ENCODE measurements at regions not wholly inside any gene's neighbourhood (a gene's known extent, or its start where the extent isn't known, plus 50 kb on each side); places are given as distances from the start of the nearest gene placed in this dataset.
"Not testable (repeated sequence)": the region's sequence is repeated elsewhere in the genome, so short reads cannot be mapped to it uniquely, and the experiment has no call there.

GRCh38 chr18:78283425-78283824 is 696.2 kb upstream of the SALL3 start:
- DNase-seq (ENCODE audit: low spot score): not testable (repeated sequence)

DNA sequence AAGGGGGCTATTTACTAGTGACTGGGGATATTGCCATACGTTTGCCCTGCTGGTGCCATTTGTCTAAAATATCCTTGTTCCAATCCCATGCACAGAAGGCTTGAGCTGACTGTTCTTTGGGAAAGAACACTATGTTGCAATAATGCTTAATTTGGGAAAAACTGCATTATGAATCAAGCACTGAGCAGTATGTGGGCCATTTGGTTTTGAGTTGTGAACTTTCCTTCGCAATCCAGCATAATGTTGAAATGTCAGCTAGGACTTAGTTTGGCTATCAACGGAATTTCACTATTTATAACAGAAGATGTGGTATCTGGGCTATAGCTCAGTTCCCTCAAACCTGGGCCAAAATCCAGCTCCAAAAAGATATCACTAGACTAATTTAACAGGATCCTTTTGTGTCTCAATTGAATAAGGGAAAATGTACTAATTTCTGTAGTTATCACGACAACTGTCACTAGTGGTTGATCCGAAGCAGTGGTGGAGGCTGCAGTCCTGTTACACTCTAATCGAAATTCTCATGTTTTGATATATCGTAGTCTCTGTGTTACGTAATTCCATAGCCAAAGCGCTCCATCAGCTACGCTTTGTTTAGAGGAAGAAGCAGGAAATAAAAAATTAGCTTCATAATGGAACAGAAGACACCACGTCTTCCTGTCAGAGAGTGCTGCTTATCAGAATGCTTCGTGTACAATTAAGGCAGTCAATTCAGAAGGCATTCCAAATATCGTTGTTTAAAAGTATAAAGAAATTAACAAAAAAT is 686.8 kb upstream of the SALL3 start:
- no peak for DNase-seq (ENCODE audit: low spot score)

DNA sequence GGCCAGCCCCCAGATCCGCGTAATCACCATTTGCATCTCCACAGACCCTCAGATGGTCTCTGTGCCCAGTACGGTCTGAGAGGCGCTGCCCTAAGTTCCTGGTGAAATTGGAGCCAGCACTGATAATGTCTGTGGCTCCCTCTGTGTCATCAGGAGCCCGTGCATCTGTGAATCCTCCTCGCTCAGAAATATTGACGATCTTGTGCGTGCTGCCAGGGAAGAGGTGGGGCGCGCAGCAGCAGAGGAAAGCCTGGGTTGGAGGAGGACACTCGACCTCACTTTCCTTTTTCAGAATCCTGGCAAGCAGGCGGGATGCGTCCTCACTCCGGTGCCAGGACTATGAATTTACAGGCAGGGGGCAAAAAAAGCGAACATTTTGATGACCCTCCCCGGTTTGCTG is 686.1 kb upstream of the SALL3 start:
- DNase-seq (ENCODE audit: low spot score): no peak

GRCh38 chr18:78293940-78294541 is 685.6 kb upstream of the SALL3 start:
- DNase-seq (ENCODE audit: low spot score): no peak

DNA sequence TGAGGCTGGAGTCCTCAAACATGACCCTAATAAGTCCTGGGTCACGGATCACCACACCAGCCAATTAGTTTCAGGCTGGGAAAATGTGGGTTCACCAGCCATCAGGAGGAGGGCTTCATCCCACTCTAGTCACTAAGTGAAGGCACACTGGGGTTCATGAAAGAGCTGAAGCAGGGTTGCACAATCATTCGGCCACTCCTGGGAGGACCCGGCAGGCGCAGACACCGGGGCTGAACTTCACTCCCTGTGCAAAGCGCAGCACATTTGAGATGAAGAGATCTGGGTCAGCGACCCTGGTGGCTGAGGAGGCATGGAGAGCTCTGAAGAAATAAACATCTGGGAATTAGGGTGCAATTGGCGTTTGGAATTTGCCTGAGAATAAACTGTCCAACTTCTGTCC is 684.4 kb upstream of the SALL3 start:
- DNase-seq (ENCODE audit: low spot score): no peak

DNA sequence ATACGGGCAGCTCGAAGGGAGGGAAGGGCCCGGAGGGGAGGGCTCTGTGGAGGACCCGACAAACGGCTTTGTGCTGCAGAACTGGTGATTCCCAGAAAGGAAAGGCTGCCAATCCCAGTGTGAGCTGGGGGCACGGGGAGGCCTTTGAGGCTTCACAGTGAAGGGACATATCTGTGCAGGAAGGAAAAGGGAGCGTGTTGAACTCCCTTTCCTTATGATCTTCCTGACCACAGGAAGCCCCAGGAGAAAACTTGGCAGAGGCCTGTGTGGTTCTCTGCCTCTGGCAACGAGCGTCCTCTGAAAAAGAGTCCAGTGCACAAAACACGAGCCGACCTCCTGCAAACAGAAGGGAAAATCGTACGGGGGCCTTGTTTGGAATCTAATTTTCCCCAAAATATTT is 683.5 kb upstream of the SALL3 start:
- no peak for DNase-seq (ENCODE audit: low spot score)

DNA sequence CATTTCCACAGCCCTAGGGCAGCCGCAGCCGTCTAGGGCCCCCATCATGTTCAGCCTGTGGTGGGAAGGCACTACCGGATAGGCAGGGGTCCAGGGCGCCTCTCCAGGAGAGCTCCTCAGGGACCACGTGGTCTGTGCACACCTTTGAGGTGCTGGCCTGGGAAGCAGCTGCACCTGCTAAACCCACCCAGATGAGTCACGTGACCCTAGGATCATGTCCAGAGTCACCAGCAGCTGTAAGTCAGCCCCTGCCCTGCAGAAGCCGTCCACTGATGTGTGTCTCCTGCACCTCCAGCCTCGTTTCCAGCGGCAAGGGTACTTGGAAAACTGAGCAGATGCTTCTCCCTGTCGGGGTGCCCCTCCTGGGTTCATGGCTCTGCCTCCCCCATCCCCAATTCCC is 682.6 kb upstream of the SALL3 start:
- no peak for DNase-seq (ENCODE audit: low spot score)

- no peak for DNase-seq (ENCODE audit: low spot score)
These were observed 676.0 kb upstream of the SALL3 start for GRCh38 chr18:78303519-78304191.

DNA sequence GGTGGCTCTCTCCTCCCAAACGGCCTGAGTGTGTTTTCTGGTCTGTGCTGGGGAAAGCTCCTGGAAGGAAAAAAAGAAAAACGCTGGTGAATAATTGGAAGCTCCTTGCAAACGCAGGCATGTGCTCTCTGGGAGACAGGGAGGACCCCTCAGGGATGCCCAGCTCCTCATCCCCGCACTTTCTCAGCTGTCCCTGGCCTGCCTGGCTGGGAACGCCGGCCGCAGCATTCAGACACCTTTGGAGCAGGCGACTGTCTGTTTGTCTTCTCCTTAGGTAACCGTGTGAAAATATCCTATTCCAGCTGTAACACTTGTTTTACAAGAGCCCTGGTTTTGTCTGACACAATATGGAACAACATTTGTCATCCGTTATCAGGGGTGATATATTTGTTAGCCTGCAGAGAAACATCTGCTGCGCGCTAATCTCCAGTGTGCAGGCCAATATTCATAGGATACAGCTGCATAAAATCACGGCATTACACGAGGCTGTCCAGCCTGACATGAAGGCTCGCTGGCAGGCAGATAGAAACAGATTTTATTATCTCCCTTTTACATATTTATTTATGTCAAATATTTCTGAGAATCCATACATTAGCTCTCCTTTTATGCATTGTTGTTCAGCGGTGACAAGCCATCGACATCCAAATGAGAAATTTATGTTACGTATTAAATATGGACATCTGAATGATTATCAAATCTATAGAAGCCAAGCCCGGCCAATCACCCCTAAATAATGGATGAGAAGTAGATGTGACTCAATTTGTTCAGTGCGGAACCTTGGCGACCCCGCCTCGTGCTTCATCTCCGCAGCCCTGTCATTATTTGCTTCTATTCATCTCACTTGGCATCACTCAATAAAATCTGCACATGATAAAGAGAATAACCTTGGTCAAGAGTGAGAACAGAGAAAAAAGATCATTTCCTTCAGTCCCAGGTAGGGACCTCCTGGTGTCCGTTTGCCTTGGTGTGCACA is 675.1 kb upstream of the SALL3 start:
- no peak for DNase-seq (ENCODE audit: low spot score)

- DNase-seq (ENCODE audit: low spot score): no peak
These were observed 673.8 kb upstream of the SALL3 start for GRCh38 chr18:78305789-78306188.

DNA sequence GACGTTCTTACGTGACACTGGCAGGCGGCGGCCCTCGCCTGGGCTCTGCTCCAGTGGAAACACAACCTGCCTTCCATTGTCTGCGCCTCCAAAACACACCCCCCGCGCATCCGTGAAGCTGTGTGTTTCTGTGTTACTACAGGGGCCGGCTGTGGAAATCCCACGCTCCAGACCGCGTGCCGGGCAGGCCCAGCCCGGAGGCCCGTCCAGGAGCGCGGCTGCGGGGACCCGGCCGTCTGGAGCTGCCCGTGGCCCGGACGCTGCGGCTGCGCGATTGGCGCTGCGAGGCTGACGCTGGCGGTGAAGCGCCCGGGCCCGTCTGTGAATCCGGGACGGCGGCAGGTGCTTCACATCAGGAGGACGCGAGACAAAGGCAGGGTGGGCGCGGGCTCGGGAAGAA is 670.3 kb upstream of the SALL3 start:
- DNase-seq (ENCODE audit: low spot score): no peak

GRCh38 chr18:78309924-78310323 is 669.7 kb upstream of the SALL3 start:
- no peak for DNase-seq (ENCODE audit: low spot score)

- DNase-seq (ENCODE audit: low spot score): no peak
These were observed 660.4 kb upstream of the SALL3 start for GRCh38 chr18:78319264-78319663.

DNA sequence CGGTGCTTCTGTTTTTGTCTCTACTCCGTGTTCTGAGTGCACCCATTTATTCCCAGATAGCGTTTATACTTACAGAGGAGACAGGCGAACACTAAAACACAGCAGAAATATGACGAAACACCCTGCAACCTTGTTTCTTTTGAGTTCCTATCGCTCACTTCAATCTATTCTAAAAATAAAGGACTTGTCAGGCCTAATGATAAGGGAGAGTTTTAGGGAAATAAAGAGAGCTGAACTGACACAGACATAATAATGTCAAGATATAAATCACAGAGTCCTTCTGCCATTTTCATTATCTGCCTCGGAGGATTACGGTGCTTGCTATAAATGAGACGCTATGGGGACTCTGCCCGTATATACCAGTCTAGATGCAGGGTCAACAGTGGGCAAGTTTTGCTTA is 659.7 kb upstream of the SALL3 start:
- no peak for DNase-seq (ENCODE audit: low spot score)

DNA sequence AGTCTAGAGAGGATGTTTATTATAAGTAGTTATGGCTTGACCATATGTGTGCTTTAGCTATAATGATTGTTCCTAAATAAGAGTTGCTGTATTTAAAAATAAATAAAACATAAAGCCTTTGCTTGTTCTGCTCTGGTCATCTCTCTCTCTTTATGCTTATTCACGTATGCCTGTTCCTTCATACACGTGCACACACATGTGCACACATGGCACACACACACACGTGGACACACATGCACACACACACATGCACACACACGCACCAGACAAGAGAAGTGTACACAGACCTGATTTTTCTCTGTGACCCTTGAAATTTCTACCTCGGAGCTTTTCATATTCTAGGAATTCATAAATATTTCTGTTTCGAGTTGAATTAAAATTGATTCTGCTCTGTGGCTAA is 658.2 kb upstream of the SALL3 start:
- no peak for DNase-seq (ENCODE audit: low spot score)

DNA sequence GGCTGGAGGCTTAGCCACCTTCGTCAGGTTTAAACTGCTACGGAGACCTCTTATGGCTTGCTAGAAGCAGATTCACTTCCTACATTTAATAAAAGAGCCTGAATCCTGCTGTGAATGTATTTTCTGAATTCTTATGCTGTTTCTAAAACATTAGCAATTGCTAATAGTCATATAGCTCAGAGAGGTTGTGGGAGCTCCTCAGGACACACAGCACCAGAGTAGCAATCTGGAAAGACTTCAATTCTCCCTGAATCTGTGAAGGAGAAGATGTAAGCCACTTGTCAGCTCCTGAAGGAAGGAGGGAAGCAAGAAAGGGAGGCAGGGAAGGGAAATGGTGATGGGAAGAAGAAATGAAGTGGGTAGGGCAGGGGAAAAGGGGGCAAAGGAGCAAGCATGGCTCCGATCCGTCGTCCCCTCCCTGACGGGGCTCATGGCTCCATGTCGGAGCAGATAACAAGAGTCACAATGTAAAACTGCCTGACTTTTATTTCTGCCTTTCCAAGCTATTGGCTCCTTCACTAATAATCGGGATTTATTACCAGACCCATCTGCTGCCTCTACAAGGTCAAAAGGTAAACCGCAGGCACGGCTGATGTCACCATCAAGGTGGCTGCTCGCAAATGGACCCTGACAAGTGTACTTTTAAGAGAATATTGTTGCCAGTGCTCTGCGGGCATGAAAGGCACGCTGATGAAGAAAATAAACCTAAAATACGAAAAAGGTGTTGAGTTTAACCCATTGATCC is 656.0 kb upstream of the SALL3 start:
- no peak for DNase-seq (ENCODE audit: low spot score)

GRCh38 chr18:78327643-78328042 is 652.0 kb upstream of the SALL3 start:
- DNase-seq (ENCODE audit: low spot score): no peak

GRCh38 chr18:78330766-78331165 is 648.9 kb upstream of the SALL3 start:
- DNase-seq (ENCODE audit: low spot score): no peak

- DNase-seq (ENCODE audit: low spot score): no peak
These were observed 626.7 kb upstream of the SALL3 start for GRCh38 chr18:78352910-78353309.

DNA sequence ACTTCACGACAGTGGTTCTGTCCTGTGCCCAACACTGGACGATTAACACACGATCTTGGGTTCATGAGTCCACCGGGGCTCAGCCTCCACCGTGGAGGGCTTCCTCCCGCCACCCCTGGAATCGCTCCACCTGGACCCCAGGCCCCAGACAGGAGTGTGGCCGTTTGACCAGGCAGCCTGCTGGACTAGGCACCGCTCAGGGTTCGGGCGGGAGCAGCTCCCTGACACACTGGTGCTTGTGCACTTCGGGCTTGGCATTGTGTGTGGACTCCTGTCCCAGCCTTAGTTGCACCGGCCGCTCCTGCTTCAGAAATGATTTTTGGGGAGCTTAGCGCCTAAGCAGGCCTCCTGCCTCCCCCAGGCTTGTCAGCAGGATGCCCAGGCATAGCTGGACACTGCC is 617.4 kb upstream of the SALL3 start:
- no peak for DNase-seq (ENCODE audit: low spot score)

DNA sequence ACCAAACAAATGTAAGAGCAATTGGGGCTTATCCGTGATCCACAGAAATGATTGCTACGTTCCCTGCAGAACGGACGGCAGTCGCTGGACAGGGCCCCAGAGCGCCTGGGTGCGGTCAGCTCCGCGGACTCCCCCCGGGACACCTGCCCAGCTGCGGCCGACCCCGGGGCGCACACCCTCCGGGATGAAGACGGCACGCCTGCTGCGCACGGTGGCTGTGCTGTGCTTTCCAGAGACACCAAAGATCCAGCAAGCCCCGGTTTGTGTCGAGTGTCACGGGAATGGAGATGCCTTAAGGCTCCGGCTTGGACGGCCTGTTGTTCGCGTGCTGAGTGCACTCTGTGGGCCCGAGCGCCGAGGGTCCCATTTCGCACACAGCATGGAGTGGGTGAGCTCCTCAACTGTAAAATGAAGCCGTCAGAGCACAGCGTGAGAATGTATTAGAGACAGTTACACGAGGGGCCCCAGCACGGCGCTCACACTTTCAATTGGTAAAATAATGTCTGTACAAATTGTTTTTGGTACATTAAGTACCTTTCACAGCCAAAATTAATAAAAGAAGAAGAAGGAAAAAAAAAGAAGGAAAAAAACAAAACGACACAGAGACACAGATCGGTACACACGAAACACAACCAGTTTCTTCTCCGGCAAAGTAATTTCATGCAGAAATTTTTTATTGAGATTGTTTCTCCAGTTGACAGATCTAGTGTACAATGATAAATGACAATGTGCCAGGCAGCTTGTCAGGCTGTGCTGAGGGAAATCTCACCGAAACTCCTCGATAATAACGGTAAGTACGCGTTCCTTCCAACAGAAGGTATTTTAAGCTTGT is 615.8 kb upstream of the SALL3 start:
- DNase-seq (ENCODE audit: low spot score): peak; percentile 34

Measured in D341Med (cell line).